HG03565 (cell line): ENCODE measurements at regions not wholly inside any gene's neighbourhood (a gene's known extent, or its start where the extent isn't known, plus 50 kb on each side); places are given as distances from the start of the nearest gene placed in this dataset.
"Not testable (repeated sequence)": the region's sequence is repeated elsewhere in the genome, so short reads cannot be mapped to it uniquely, and the experiment has no call there.

Source experiments
- ATAC-seq: cut with Tn5 transposase; IDR thresholded peaks from one replicate; pipeline ENCODE4 v1.9.1; 2021; ENCODE audit warnings: mild to moderate bottlenecking, moderate library complexity; ENCODE audit not compliant: unreplicated experiment

GRCh38 chr3:25171118-25171807 lies 256.8 kb upstream of the RARB start:
- ATAC-seq: no peak

- ATAC-seq: no peak
Measured at GRCh38 chr3:25171897-25172296, 256.2 kb upstream of the RARB start.

DNA sequence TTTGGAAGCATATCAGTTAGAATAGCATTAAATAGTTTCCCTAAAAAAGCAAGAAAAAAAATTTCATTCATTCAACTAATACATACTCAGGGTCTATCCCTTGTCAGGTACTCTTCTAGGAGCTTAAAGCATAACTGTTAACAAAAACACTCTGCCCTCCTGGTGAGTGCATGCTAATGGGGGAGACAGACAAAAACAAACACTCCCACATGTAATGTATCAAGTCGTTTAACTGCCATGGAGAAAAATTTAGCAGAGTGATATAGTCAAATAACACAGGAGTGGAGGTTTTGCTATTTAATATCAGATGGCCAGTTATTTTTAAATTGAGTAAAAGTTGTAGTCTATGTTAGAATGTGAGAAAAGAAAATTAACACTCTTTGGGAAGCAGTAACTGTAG lies 254.5 kb upstream of the RARB start:
- ATAC-seq: no peak

- no peak for ATAC-seq
Measured at GRCh38 chr3:25174251-25174650, 253.8 kb upstream of the RARB start.

- ATAC-seq: no peak
Measured at GRCh38 chr3:25177041-25177440, 251.0 kb upstream of the RARB start.

- no peak for ATAC-seq
Measured at GRCh38 chr3:25178672-25179071, 249.4 kb upstream of the RARB start.

- no peak for ATAC-seq
Measured at GRCh38 chr3:25181096-25181495, 247.0 kb upstream of the RARB start.

DNA sequence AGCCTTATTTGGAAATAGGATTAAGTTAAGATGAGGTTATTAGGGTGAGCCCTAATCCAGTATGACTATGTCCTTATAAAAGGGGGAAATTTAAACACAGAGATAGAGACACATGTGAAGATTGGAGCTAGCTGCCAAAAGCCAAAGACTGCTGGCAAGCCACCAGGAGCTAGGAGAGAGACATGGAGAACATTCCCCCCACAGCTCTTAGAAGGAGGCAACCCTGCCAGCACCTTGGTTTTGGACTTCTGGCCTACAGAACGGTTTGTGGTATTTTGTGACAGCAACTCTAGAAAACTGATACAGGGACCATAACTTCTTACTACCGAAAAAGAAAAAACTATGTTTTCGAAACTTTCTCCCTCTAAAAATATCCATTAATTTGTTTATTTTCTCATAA lies 245.3 kb upstream of the RARB start:
- no peak for ATAC-seq

DNA sequence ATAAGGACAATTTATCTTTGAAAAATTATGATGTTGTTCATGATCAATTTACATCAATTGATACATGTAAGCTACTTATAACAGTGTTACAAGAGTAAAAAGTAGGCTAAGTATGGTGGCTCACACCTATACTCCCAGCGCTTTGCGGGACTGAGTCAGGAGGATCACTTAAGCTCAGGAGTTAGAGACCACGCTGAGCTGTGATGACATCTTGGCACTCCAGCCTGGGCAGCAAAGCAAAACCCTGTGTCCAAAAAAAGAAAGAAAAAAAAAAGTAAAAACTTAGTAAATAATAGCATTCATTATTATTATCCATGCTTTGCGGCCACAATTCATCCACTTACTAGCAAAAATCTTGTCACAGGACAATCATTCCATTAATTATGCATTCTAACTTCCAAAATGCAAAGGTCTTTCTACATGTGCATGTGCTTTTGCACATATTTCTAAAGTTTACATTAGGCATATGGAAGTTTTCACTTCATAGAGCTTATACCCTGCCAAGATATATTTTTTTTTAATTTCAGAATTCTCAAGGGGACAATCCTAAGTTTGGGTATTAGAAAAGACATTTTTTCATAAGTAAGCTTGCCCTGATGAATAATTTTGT lies 243.3 kb upstream of the RARB start:
- ATAC-seq: no peak

GRCh38 chr3:25191673-25192072 lies 236.4 kb upstream of the RARB start:
- ATAC-seq: no peak

- ATAC-seq: not testable (repeated sequence)
Measured at GRCh38 chr3:25199567-25199966, 228.5 kb upstream of the RARB start.

DNA sequence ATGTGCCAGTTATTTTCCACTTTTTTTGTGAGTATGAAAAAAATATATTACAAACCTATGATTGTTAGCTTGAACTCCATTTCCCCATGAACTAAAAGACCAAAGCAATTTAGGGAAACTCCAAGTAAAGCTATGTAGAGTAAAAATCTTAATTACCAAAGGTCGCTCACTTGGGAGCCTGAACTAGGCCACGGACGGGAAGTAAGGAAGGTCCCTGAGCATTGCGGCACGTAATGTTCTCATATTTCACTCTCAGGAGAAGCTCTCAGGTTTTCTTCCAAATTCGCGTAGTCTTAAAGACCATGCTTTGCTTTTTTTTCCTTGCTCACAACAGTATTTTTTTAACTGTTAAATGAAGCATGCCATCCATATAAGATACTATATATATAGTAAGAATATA lies 215.3 kb upstream of the RARB start:
- ATAC-seq: no peak

- no peak for ATAC-seq
Measured at GRCh38 chr3:25214034-25214433, 214.0 kb upstream of the RARB start.

DNA sequence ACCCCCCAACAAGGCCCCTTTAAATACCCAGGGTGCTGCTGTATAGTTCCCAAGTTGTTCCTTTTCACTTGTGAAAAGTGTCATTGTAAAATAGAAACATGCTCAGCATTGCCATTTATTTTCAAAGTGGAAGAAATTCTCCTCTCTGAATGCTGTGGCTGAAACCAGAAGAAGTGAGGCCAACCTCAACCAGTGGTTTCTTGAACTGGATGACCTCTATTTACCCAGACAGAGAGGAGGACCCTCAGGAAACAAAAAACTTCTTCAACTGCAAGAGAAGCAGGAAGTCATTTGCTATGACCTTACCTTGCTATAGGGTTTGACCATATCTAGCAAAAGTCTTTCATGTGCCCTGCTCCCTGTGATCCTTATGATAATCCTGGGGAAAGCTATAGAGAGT lies 209.7 kb upstream of the RARB start:
- no peak for ATAC-seq

DNA sequence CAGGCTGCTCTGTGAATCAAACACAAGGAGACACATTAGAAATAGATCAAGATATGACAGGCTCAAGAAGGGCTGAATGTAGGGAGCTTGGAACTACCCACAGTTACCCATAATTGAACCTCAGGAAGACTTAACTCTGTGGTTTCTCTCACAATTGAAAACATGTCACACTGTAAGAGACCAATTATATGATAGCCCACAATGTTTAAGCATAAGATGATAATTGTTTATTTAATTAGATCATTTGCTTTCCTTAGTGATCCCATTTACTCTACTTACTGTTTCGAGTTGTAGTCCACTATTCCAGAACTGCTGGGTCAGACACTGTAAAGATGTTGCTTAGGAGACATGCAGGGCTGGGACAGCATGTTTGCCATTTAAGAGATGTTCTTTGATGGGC lies 201.3 kb upstream of the RARB start:
- no peak for ATAC-seq

- ATAC-seq: no peak
Measured at GRCh38 chr3:25229586-25229985, 198.5 kb upstream of the RARB start.

- ATAC-seq: no peak
Measured at GRCh38 chr3:25235031-25235430, 193.0 kb upstream of the RARB start.

DNA sequence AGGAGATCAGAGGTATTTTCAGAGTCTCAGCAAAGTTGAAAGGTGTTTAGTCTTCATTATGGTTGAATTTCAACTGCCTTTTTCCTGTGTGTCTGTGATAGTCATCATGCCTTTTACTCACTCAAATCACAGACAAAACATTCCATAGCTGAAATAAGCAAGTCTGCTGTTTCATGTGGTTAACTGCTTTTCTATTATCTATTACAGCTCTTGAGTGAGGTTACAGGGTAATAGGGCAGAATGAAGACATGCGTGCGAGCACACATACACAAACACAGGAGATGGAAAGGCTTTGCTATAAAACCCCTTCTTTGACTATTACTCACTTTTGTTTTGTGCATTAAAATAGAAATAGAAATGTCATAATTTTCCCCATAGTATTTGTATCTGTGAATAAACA lies 192.6 kb upstream of the RARB start:
- no peak for ATAC-seq

GRCh38 chr3:25237602-25238001 lies 190.5 kb upstream of the RARB start:
- no peak for ATAC-seq

DNA sequence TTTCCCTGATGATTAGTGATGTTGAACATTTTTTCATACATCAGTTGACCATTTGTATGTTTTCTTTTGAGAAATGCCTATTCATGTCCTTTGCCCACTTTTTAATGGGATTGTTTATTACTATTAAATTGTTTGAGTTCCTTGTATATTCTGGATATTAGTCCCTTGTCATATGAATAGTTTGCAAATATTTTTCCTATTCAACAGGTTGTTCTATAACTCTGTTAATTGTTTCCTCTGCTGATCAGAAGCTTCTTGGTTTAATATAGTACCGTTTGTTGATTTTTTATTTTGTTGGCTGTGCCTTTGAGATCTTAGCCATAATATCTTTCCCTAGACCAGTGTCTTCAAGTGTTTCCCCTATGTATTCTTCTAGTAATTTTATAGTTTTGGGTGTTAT lies 189.0 kb upstream of the RARB start:
- no peak for ATAC-seq

- ATAC-seq: no peak
Measured at GRCh38 chr3:25246913-25247312, 181.2 kb upstream of the RARB start.

- ATAC-seq: no peak
Measured at GRCh38 chr3:25252291-25252690, 175.8 kb upstream of the RARB start.

- no peak for ATAC-seq
Measured at GRCh38 chr3:25257026-25257425, 171.0 kb upstream of the RARB start.
